VCaP (cell line): ENCODE measurements at regions not wholly inside any gene's neighbourhood (a gene's known extent, or its start where the extent isn't known, plus 50 kb on each side); places are given as distances from the start of the nearest gene placed in this dataset.

Experiments
- H3K27ac ChIP-seq: fragments of 450-650 bp; 2 replicates; pipeline ENCODE4 v1.5.1; 2017
- CTCF ChIP-seq: fragments of 450-650 bp; conservative IDR thresholded peaks from 2 replicates; pipeline ENCODE4 v1.5.1; 2017; ENCODE audit warnings: mild to moderate bottlenecking, moderate library complexity

GRCh38 chr2:101617796-101618195 is 79.7 kb upstream of the MAP4K4 start:
- H3K27ac ChIP-seq, result no peak overlapping the region
- TF ChIP-seq CTCF, result no peak

GRCh38 chr2:101617188-101617587 is 80.3 kb upstream of the MAP4K4 start:
- no peak for TF ChIP-seq CTCF
- H3K27ac ChIP-seq, result no peak overlapping the region; the same call in 1 of the 2 replicates

- H3K27ac ChIP-seq, result no peak overlapping the region
- no peak for TF ChIP-seq CTCF
Observed at GRCh38 chr2:101614127-101614759, 83.3 kb upstream of the MAP4K4 start.

GRCh38 chr2:101613056-101613704 is 84.3 kb upstream of the MAP4K4 start:
- no peak for TF ChIP-seq CTCF

GRCh38 chr2:101612019-101612418 is 85.5 kb upstream of the MAP4K4 start:
- no peak overlapping the region for H3K27ac ChIP-seq
- no peak for TF ChIP-seq CTCF

More at GRCh38 chr2:101613056-101613704, 84.3 kb upstream of the MAP4K4 start:
- no peak overlapping the region for H3K27ac ChIP-seq

GRCh38 chr2:101610750-101611315 is 86.7 kb upstream of the MAP4K4 start:
- TF ChIP-seq CTCF, result no peak
- H3K27ac ChIP-seq, result no peak overlapping the region

GRCh38 chr2:101609433-101609832 is 88.1 kb upstream of the MAP4K4 start:
- TF ChIP-seq CTCF, result no peak

More at GRCh38 chr2:101609433-101609832, 88.1 kb upstream of the MAP4K4 start:
- H3K27ac ChIP-seq, result no peak overlapping the region
